ENCODE measurements at regions not wholly inside any gene's neighbourhood (a gene's known extent, or its start where the extent isn't known, plus 50 kb on each side); places are given as distances from the start of the nearest gene placed in this dataset.

DNA sequence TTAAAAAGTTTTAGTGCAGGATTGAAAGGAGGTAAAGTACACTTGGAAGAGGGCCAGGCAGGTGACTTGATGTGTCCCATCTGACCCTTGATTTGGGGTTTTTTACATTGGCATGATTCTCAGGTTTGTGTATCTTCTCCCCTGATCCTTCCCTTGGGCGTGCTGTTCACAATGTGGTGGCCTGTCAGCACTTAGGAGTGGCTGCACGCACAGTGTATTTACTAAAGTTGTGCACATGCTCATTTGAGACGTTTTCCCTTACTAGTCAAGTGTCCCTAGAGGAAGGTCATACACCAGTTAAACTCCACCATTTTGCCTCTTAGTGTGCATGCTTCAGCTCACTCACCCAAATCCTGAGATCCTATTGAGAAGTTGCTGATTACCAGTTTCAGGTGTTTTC lies 145.7 kb upstream of the PLEKHA5 start:
- TF ChIP-seq POLR2A (IDR thresholded peaks at IDR 0.05) (no peak), POLR2AphosphoS5 (IDR thresholded peaks at IDR 0.05; ENCODE audit: insufficient read depth in 1 of 2, low read depth in 1 of 2) (no peak)
- TF ChIP-seq, protein P1, sequence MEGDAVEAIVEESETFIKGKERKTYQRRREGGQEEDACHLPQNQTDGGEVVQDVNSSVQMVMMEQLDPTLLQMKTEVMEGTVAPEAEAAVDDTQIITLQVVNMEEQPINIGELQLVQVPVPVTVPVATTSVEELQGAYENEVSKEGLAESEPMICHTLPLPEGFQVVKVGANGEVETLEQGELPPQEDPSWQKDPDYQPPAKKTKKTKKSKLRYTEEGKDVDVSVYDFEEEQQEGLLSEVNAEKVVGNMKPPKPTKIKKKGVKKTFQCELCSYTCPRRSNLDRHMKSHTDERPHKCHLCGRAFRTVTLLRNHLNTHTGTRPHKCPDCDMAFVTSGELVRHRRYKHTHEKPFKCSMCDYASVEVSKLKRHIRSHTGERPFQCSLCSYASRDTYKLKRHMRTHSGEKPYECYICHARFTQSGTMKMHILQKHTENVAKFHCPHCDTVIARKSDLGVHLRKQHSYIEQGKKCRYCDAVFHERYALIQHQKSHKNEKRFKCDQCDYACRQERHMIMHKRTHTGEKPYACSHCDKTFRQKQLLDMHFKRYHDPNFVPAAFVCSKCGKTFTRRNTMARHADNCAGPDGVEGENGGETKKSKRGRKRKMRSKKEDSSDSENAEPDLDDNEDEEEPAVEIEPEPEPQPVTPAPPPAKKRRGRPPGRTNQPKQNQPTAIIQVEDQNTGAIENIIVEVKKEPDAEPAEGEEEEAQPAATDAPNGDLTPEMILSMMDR (IDR thresholded peaks at IDR 0.05) = no peak

All from vagina (tissue), 2 donors.